NCI-H345 (cell line): ENCODE measurements at regions not wholly inside any gene's neighbourhood (a gene's known extent, or its start where the extent isn't known, plus 50 kb on each side); places are given as distances from the start of the nearest gene placed in this dataset.
"Not testable (repeated sequence)": the region's sequence is repeated elsewhere in the genome, so short reads cannot be mapped to it uniquely, and the experiment has no call there.

Source experiments
- DNase-seq: peaks from one replicate; lab custom pipeline; 2025; lab: John Stamatoyannopoulos, UW

GRCh38 chr11:82056450-82056849 is 677.2 kb downstream of the FAM181B start:
- DNase-seq: no peak

DNA sequence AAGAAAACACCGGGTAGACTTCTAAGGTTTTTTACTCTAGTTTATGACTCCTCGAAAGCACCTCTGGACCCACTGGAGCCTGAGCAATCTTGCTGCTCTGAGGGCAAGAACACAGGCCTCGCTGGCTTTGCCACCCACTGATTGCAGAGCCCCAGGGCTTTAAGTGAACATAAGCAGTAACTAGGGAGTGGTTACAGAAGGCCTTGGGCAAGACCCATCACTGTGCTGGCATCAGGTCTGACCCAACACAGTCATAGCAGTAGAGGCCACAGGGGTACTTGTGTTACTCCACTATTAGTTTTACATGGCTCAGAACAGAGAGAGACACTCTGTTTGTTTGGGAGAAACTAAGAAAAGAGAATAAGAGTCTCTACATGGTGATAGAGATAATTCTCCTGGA is 684.5 kb downstream of the FAM181B start:
- DNase-seq: no peak

DNA sequence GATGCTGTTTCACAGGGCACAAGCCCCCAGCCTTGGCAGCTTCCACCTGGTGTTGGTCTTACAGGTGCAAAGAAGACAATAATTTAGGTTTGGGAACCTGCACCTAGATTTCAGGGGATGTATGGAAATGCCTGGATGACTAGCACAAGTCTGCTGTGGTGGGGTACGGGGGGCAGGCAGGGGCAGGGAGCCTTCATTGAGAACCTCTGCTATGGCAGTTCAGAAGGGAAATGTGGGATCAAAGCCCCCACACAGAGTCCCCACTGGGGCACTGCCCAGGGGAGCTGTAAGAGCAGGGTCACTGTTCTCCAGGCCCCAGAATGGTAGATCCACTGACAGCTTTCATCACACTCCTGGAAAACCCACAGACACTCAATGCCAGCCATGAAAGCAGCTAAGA is 686.5 kb downstream of the FAM181B start:
- DNase-seq: no peak

DNA sequence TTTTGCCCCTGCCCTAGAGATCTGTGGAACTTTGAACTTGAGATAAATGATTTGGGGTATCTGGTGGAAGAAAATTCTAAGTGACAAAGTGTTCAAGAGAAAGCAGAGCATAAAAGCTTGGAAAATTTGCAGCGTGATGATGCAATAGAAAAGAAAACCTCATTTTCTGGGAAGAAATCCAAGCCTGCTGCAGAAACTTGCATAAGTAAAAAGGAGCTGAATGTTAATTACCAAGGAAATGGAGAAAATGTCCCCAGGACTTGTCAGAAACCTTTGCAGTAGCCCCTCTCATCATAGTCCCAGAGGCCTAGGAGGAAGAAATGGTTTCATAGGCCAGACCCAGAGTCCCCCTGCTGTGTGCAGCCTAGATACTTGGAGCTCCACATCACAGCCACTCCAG is 686.9 kb downstream of the FAM181B start:
- no peak for DNase-seq

GRCh38 chr11:82045748-82046457 is 687.8 kb downstream of the FAM181B start:
- no peak for DNase-seq

GRCh38 chr11:82043316-82043715 is 690.3 kb downstream of the FAM181B start:
- no peak for DNase-seq

- no peak for DNase-seq
These were observed 691.9 kb downstream of the FAM181B start for GRCh38 chr11:82041764-82042163.

DNA sequence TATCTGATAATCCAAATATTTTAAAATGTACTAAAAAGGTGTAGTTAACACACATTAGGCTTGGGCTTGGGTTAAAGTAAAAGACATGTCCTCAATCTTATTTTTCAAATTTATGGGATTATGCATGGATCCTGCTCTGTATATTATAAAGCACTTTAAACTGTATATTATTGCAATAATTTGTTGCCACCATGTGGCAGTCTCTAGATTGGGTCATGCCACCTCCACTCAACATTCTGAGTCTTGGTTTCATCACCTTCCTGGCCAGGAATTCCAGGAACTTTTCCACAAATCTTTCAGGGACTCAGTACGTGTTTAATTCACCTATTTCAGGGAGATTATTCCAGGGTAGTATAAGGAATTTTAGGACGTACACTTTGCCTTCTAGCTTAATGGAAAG is 695.5 kb downstream of the FAM181B start:
- no peak for DNase-seq

- DNase-seq: no peak
These were observed 699.1 kb downstream of the FAM181B start for GRCh38 chr11:82034527-82034926.

GRCh38 chr11:82027335-82027734 is 706.3 kb downstream of the FAM181B start:
- DNase-seq: not testable (repeated sequence)

DNA sequence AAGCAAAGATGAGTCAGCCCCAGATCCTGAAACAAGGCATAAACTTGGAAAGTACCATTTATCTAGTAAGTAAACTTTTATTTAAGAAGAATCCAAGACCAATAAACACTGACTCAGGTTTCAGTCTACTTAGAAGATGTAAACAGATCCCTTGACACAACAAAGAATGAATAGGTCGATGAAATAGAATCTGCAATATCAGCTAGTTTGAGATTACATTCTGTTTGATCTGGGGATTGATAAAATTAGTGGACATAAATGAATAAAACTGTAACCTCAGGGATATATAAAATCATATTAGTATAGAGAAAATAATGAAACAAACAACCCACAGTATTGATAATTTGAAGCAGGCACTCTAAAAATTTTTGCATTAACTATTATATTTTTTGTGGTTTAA is 708.9 kb downstream of the FAM181B start:
- DNase-seq: no peak

DNA sequence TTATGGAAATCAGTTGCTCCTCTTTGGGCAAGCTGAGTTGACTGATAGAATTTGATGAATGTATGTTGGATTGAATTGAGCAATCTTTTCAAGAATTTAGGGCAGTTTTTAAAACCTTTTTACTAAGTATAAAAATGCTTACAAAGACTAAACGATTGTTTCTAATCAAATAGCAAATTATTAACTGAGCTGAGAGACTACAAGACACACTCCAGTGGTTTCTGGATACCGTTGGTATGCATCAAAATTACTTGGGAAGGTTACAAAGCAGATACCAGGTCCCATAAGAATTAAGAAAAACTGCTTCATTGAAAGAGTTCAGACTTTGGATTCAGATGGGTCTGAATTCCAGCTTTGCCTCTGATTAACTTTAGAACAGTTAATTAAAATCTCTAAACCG is 721.4 kb downstream of the FAM181B start:
- DNase-seq: no peak

GRCh38 chr11:82009133-82009532 is 724.5 kb downstream of the FAM181B start:
- DNase-seq: no peak

DNA sequence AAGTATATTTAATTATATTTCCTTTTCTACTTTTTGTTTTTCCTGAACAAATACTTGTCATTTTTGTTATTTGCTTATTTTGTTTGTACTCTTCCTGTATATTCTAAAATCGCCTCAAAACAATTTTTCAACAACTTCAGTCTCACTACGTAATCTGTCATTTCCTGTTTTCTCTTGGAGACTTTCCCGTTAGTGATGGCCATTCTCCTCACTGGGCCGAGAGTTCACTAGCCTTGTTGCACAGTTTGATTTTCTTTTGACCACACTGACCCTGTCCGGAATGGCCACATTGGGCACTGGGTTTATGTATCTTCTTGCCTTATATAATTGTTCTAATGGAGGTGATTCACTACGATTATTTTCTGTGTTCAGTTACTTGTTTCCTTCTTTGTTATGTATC is 726.1 kb downstream of the FAM181B start:
- no peak for DNase-seq

GRCh38 chr11:82004537-82005213 is 729.0 kb downstream of the FAM181B start:
- DNase-seq: no peak

GRCh38 chr11:82003671-82004515 is 729.8 kb downstream of the FAM181B start:
- DNase-seq: no peak

DNA sequence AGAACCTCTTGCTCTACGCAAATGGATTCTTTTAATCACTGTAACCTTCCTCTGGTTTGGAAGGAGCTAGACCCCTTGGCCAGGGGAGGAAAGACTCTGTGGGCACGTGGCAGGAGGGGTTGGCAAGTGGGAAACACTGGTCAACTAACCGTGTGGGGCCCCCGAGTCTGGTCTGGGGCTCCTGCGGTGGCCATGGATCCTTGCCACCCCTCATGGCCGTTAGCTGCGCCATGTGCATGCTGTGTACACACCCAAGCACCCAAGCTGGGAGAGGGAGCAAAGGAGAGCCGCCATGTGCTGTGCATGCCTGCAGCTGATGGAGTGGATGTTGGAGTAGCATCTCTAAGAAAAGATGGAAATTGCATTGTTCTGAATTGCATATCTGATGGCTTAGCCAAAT is 730.6 kb downstream of the FAM181B start:
- DNase-seq: no peak

- DNase-seq: peak; percentile 5
These were observed 737.8 kb downstream of the FAM181B start for GRCh38 chr11:81995889-81996288.

GRCh38 chr11:81993755-81994154 is 739.9 kb downstream of the FAM181B start:
- no peak for DNase-seq

GRCh38 chr11:81990659-81991443 is 742.8 kb downstream of the FAM181B start:
- DNase-seq: no peak

DNA sequence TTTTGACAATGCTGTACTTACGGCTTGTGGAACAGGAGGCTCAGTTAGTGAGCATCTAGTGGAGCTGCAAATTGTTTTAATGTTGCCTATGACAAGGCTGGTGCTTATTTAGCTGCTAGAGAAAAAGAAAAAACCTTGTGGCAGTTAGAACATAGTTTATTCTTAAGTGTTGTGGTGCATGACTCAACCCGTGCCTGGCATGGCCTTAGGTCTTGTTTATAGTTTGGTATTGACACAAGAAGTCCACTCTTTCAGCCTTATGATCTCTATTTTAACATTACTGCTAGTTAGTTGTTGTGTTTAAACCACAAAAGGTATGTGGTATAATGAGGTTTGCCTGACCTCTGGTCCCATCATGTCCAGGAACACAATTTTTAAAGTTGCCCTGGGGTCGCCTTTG is 744.6 kb downstream of the FAM181B start:
- DNase-seq: no peak

DNA sequence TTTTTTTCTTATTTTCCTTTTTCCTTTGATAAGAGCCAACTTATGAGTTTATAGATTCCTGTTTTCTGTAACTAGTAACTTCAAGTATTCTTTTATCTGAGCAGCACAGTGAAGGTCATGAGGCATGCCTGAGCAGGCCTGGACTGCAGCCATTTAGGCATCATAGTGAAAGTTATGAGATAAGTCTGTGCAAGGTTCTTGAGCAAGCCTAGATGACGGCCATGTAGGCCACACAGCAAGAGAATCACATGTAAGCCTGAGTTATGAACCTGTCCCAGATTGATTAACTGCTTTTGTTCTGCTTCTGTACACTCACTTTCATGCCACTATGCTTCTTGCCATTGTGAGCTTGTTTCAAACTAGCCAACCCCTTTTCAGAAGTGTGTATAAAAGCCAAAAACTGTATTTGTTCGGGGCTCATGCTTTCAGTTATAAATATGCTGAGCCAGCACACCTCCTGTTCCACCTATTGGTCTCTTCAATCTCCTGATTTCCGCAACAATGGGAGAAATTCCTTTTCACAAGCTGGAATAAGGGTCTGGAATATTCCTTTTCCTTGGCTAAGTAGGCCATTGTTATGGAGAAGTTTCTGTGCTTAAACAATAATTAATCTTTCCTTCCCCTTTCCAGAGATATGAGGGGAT is 745.7 kb downstream of the FAM181B start:
- no peak for DNase-seq
